IMR-90 (cell line): ENCODE measurements at regions not wholly inside any gene's neighbourhood (a gene's known extent, or its start where the extent isn't known, plus 50 kb on each side); places are given as distances from the start of the nearest gene placed in this dataset.

ENCODE experiments used
- ATAC-seq: fragments of 200-7000 bp; cut with Tn5 transposase; 2 replicates; pipeline ENCODE4 v1.9.1; 2020; ENCODE audit warnings: low read depth, mild to moderate bottlenecking, moderate library complexity
- BruUV-seq: library from RNA; stranded (reverse); fragments of 400-500 nt; replicated peaks from 2 replicates; lab custom pipeline; 2021; lab: Mats Ljungman, UMichigan
- CTCF ChIA-PET: fragments of 300-600 bp; formaldehyde crosslinking; extraction: SDS; loops from one replicate; lab custom pipeline; 2021; ENCODE audit warnings: antibody characterized with exemption; lab: Yijun Ruan, JAX
- POLR2A ChIA-PET: fragments of 300-600 bp; sonication (Branson Sonifier 250); formaldehyde crosslinking; loops from one replicate; lab custom pipeline; 2022; ENCODE audit warnings: antibody characterized with exemption; ENCODE audit not compliant: unreplicated experiment; lab: Charles Lee
- DNase-seq: peaks from one replicate; pipeline ENCODE4 v3.0.0; 2013
- H2AFZ ChIP-seq: replicated peaks from 2 replicates; pipeline ENCODE3; 2013; ENCODE audit warnings: low read length, mild to moderate bottlenecking; ENCODE audit not compliant: poor library complexity
- H2AK5ac ChIP-seq: 2 replicates; pipeline ENCODE4 v1.6.1; 2013; ENCODE audit warnings: low read depth, low read length, inconsistent platforms
- H2AK9ac ChIP-seq: replicated peaks from 2 replicates; pipeline ENCODE3; 2013; ENCODE audit warnings: mild to moderate bottlenecking, low read depth, low read length, moderate library complexity; ENCODE audit not compliant: poor library complexity
- H2BK120ac ChIP-seq: 2 replicates; pipeline ENCODE4 v1.6.1; 2013; ENCODE audit warnings: low read depth, low read length, inconsistent platforms
- H2BK15ac ChIP-seq: 3 replicates; pipeline ENCODE4 v1.6.1; 2013; ENCODE audit warnings: low read depth, low read length, inconsistent platforms
- H2BK20ac ChIP-seq: 2 replicates; pipeline ENCODE4 v1.6.1; 2013; ENCODE audit warnings: low read depth, mild to moderate bottlenecking, inconsistent platforms, low read length, moderate library complexity
- H2BK5ac ChIP-seq: 2 replicates; pipeline ENCODE4 v1.6.1; 2013; ENCODE audit warnings: mild to moderate bottlenecking, low read depth, low read length, inconsistent platforms; ENCODE audit not compliant: poor library complexity, severe bottlenecking
- H3K14ac ChIP-seq: replicated peaks from 2 replicates; pipeline ENCODE4 v1.6.1; 2013; ENCODE audit warnings: low read depth, low read length, inconsistent platforms
- H3K18ac ChIP-seq: 2 replicates; pipeline ENCODE4 v1.6.1; 2013; ENCODE audit warnings: low read depth, low read length, control low read depth
- H3K23ac ChIP-seq: 2 replicates; pipeline ENCODE4 v1.6.1; 2013; ENCODE audit warnings: low read depth, low read length, inconsistent platforms
- H3K27ac ChIP-seq: 2 replicates; pipeline ENCODE4 v1.5.1; 2013; ENCODE audit warnings: mild to moderate bottlenecking, control low read depth, low read length; ENCODE audit not compliant: insufficient read depth
- H3K27me3 ChIP-seq: 2 replicates; pipeline ENCODE4 v1.6.1; 2013; ENCODE audit warnings: low read length; ENCODE audit not compliant: control insufficient read depth, insufficient read depth
- H3K36me3 ChIP-seq: 2 replicates; pipeline ENCODE4 v1.6.1; 2013; ENCODE audit warnings: low read length, mixed read lengths; ENCODE audit not compliant: control insufficient read depth, insufficient read depth
- H3K4ac ChIP-seq: 2 replicates; pipeline ENCODE4 v1.6.1; 2013; ENCODE audit warnings: low read depth, low read length, inconsistent platforms
- H3K4me1 ChIP-seq: 2 replicates; pipeline ENCODE4 v1.6.1; 2013; ENCODE audit warnings: low read length, mixed read lengths; ENCODE audit not compliant: control insufficient read depth, insufficient read depth
- H3K4me2 ChIP-seq: 2 replicates; pipeline ENCODE4 v1.6.1; 2013; ENCODE audit warnings: low read depth, mild to moderate bottlenecking, control low read depth, low read length, moderate library complexity
- H3K4me3 ChIP-seq: 2 replicates; pipeline ENCODE4 v1.5.1; 2013; ENCODE audit warnings: low read depth, mild to moderate bottlenecking, control low read depth, low read length, moderate library complexity; ENCODE audit not compliant: insufficient read depth
- H3K56ac ChIP-seq: 2 replicates; pipeline ENCODE4 v1.6.1; 2013; ENCODE audit warnings: low read length, inconsistent platforms; ENCODE audit not compliant: insufficient read depth; ENCODE audit errors: extremely low read depth
- H3K79me1 ChIP-seq, 2 experiments: 2 replicates each; pipeline ENCODE4 v1.6.1; 2013; ENCODE audit warnings: low read length in 2 of 2, inconsistent platforms in 1 of 2, low read depth in 1 of 2
- H3K9ac ChIP-seq: 2 replicates; pipeline ENCODE4 v1.6.1; 2013; ENCODE audit warnings: low read depth, low read length, control low read depth
- H3K9me1 ChIP-seq: 2 replicates; pipeline ENCODE4 v1.6.1; 2013; ENCODE audit warnings: low read length, inconsistent platforms; ENCODE audit not compliant: insufficient read depth
- H3K9me3 ChIP-seq: 2 replicates; pipeline ENCODE4 v1.6.1; 2013; ENCODE audit warnings: low read length; ENCODE audit not compliant: control insufficient read depth, insufficient read depth
- H4K20me1 ChIP-seq: 2 replicates; pipeline ENCODE4 v1.6.1; 2013; ENCODE audit warnings: low read length, inconsistent platforms; ENCODE audit not compliant: insufficient read depth
- H4K5ac ChIP-seq: 2 replicates; pipeline ENCODE4 v1.6.1; 2013; ENCODE audit warnings: mild to moderate bottlenecking, low read depth, low read length, control low read depth
- H4K8ac ChIP-seq, 2 experiments: 2 replicates each; pipeline ENCODE4 v1.6.1; 2013; ENCODE audit warnings: low read depth in 2 of 2, low read length in 2 of 2, control low read depth in 1 of 2, inconsistent platforms in 1 of 2
- H4K91ac ChIP-seq: 2 replicates; pipeline ENCODE4 v1.6.1; 2013; ENCODE audit warnings: low read depth, low read length, inconsistent platforms; ENCODE audit not compliant: insufficient read depth
- CEBPB ChIP-seq: IDR thresholded peaks from 2 replicates; pipeline ENCODE4 v1.6.1; 2012; ENCODE audit warnings: low read depth, low read length, improper control_type of control experiment
- FOS ChIP-seq: fragments of 150-350 bp; IDR thresholded peaks from 2 replicates; pipeline ENCODE4 v1.6.1; 2016; ENCODE audit warnings: low read depth, low read length
- MAFK ChIP-seq: IDR thresholded peaks from 2 replicates; pipeline ENCODE4 v1.6.1; 2012; ENCODE audit warnings: low read depth, low read length, improper control_type of control experiment
- MAZ ChIP-seq: IDR thresholded peaks from 2 replicates; pipeline ENCODE4 v1.6.1; 2012; ENCODE audit warnings: low read depth, mild to moderate bottlenecking, low read length, improper control_type of control experiment, moderate library complexity, borderline replicate concordance
- MXI1 ChIP-seq: IDR thresholded peaks from 2 replicates; pipeline ENCODE4 v1.6.1; 2012; ENCODE audit warnings: low read depth, mild to moderate bottlenecking, low read length, moderate library complexity, borderline replicate concordance
- NFE2L2 ChIP-seq: fragments of 150-350 bp; IDR thresholded peaks from 2 replicates; pipeline ENCODE4 v1.6.1; 2016; ENCODE audit warnings: low read depth, mild to moderate bottlenecking, low read length
- RCOR1 ChIP-seq: IDR thresholded peaks from 2 replicates; pipeline ENCODE4 v1.6.1; 2012; ENCODE audit warnings: mild to moderate bottlenecking, low read length, improper control_type of control experiment; ENCODE audit not compliant: insufficient replicate concordance
- SMC3 ChIP-seq: fragments of 150-350 bp; IDR thresholded peaks from 2 replicates; pipeline ENCODE4 v1.6.1; 2016; ENCODE audit warnings: low read depth, mild to moderate bottlenecking, antibody characterized with exemption, low read length, moderate library complexity
- whole genome bisulfite sequencing, 2 experiments: methylation state at CpG; one replicate each; pipeline versions ENCODE4 v1.1.5 to v1.1.7; 2013; ENCODE audit warnings: missing lambda C conversion rate in 2 of 2; ENCODE audit not compliant: insufficient read length in 1 of 2; ENCODE audit errors: extremely low coverage in 2 of 2; 5-methylcytosine and 5-hydroxymethylcytosine counted together
- dilution Hi-C: fragments of 300-500 bp; cut with HindIII; formaldehyde crosslinking; loops from one replicate; pipeline ENCODE4 v1.14.3; 2018; ENCODE audit warnings: low sequenced_read_pairs; ENCODE audit not compliant: unreplicated experiment
- in situ Hi-C: fragments of 300-500 bp; cut with MboI; formaldehyde crosslinking; loops from 3 replicates; pipeline ENCODE4 v1.14.3; 2019; ENCODE audit warnings: low sequenced_read_pairs, inconsistent platforms, mixed read lengths
- intact Hi-C: fragments of 100-400 bp; cut with micrococcal nuclease; formaldehyde crosslinking; loops from 2 replicates; pipeline ENCODE4 v1.10.0; 2022
- TF ChIP-seq, protein P1 (sequence below): fragments of 150-350 bp; IDR thresholded peaks from 2 replicates; pipeline ENCODE4 v1.6.1; 2016; ENCODE audit warnings: low read depth, mild to moderate bottlenecking, low read length, moderate library complexity, borderline replicate concordance
- TF ChIP-seq, protein P2 (sequence below): fragments of 150-350 bp; IDR thresholded peaks from 2 replicates; pipeline ENCODE4 v1.6.1; 2017; ENCODE audit warnings: mild to moderate bottlenecking, antibody characterized with exemption, low read length, low read depth

DNA sequence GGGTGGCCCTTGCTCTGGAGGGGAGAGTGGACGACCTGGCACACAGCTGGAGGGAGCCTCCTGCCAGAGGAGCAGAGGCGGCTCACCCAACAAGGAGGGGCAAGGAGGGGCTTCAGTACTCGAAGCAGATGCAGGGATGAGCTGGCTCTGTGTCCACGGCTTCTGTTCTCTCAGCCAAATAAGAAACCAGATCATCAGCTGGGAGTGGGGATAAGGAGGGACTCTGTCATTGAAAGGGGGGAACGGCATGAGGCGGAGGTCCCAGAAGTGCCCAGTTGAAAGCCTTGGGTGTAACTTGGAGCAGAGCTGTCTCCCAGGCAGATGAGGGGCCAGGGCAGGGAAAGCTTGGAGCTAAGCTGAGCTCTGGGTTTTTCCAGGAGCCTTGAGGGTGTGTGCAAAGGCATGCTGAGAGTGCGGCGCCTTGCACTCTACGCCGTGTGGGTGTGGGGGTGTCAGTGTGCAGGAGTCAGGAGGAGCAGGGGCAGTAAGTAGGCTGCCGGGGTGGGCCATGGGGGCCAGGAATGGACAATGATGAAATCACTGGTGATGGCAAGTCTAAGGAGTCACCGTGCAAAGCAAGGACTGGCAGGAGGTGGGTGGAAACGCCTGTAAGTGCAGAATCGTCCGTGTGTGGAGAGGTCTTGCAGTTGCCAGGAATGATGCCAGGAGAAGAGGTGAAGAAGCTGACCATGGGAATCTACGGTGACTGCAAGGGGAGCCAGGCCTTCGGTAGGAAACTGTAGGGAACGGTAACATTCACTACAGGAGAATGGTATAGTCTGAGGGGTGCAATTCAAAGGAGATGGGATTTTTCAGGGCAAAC, 85.4 kb upstream of the FOXQ1 start:
- POLR2A ChIA-PET: no interaction called here
- Histone ChIP-seq H2BK20ac (no peak overlapping the region), H4K20me1 (no peaks in the 10 kb centered on the region), H3K9me3 (no peaks in the 10 kb centered on the region), H2AK5ac (no peak overlapping the region), H2BK120ac (no peak overlapping the region), H3K27me3 (peaks cover 22% of the 10 kb centered on the region), H4K91ac (no peak overlapping the region), H3K56ac (no peak overlapping the region), H3K4ac (no peak overlapping the region), H3K14ac (no peak overlapping the region), H4K8ac (no peak overlapping the region), H3K4me1 (no peaks in the 10 kb centered on the region), H2BK15ac (no peak overlapping the region), H4K5ac (no peak overlapping the region), H3K9ac (no peak overlapping the region), H3K4me3 (no peak overlapping the region), H3K18ac (no peak overlapping the region), H3K79me1 (no peaks in the 10 kb centered on the region), H2AK9ac (no peak overlapping the region), H3K27ac (no peak overlapping the region), H2AFZ (no peak overlapping the region), H3K9me1 (no peaks in the 10 kb centered on the region), H2BK5ac (no peak overlapping the region), H3K23ac (no peak overlapping the region), H3K4me2 (no peak overlapping the region; the same call in 1 of the 2 replicates), H3K36me3 (no peaks in the 10 kb centered on the region)
- no peak for TF ChIP-seq MXI1
- TF ChIP-seq CEBPB: no peak
- TF ChIP-seq RCOR1: no peak
- TF ChIP-seq MAZ: no peak
- TF ChIP-seq SMC3: no peak
- TF ChIP-seq, protein P1, sequence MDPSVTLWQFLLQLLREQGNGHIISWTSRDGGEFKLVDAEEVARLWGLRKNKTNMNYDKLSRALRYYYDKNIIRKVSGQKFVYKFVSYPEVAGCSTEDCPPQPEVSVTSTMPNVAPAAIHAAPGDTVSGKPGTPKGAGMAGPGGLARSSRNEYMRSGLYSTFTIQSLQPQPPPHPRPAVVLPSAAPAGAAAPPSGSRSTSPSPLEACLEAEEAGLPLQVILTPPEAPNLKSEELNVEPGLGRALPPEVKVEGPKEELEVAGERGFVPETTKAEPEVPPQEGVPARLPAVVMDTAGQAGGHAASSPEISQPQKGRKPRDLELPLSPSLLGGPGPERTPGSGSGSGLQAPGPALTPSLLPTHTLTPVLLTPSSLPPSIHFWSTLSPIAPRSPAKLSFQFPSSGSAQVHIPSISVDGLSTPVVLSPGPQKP: no peak
- TF ChIP-seq, protein P2, sequence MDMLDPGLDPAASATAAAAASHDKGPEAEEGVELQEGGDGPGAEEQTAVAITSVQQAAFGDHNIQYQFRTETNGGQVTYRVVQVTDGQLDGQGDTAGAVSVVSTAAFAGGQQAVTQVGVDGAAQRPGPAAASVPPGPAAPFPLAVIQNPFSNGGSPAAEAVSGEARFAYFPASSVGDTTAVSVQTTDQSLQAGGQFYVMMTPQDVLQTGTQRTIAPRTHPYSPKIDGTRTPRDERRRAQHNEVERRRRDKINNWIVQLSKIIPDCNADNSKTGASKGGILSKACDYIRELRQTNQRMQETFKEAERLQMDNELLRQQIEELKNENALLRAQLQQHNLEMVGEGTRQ: no peak
- TF ChIP-seq MAFK: no peak
- TF ChIP-seq NFE2L2: no peak
- no peak for TF ChIP-seq FOS
- in situ Hi-C loops: no loop called here
- DNase-seq (no peak), ATAC-seq (no peak)
- CTCF ChIA-PET: interaction anchor here (0.7 kb wide), 1 partner anchor 14 kb away, joined by 3 read pairs; no protein-coding TSS in a partner anchor
- BruUV-seq: no TSS peak
- 71% methylated on average over 9 of the region's 18 CpGs; no CpG with 5 or more reads in 1 of the 2 experiments for WGBS, 2 experiments
- intact Hi-C loops: no loop called here
- dilution Hi-C loops: no loop called here
